SKM-1 (cell line): ENCODE measurements at regions not wholly inside any gene's neighbourhood (a gene's known extent, or its start where the extent isn't known, plus 50 kb on each side); places are given as distances from the start of the nearest gene placed in this dataset.
"Not testable (repeated sequence)": the region's sequence is repeated elsewhere in the genome, so short reads cannot be mapped to it uniquely, and the experiment has no call there.

Experiments used
- DNase-seq: peaks from one replicate; lab custom pipeline; 2025; ENCODE audit not compliant: unreplicated experiment; lab: John Stamatoyannopoulos, UW

DNA sequence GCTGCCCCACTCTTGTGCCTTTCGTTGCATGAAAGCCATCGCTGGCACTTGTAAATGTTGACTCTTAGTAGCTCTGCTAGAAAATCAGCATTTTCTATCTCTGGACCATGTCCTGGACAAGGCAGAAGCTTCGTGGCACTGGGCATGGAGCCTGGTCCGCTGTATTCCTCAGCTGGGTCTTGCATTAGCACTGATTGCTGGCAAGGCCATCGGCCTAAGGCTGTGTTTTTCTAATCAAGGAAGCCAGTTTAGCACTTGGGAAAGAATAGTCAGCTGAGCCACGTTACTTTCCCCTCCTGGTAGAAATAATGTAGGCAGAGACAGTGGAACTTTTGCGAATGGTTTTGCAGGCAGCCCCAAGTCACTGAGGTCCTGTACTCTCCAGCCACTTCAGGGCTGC lies 180.2 kb upstream of the EOLA2 start:
- DNase-seq: no peak

DNA sequence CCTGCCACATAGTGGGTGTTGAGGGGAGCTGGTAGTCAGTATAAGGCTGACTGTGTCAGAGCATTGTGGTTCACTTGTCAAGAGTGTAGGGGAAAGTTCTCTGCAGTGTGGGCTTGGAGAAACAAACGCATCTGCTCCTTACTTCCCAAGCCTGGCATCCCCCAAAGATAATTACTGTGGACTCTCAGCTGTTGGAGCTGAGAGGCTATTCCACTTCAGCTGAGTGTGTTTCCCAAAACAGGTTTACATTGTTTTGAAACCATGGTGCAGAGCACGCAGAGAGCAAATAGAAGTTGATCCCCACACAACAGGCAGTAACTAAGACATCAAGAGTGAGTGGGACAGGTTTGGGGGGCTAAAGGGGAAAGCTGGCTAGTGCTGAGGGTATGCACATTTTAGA lies 181.0 kb upstream of the EOLA2 start:
- no peak for DNase-seq

DNA sequence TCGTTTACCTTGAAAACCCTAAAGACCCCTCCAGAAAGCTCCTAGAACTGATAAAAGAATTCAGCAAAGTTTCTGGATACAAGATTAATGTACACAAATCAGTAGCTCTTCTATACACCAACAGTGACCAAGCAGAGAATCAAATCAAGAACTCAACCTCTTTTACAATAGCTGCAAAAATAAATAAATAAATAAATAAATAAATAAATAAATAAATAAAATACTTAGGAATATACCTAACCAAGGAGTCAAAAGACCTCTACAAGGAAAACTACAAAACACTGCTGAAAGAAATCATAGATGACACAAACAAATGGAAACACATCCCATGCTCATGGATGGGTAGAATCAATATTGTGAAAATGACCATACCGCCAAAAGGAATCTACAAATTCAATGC lies 186.8 kb upstream of the EOLA2 start:
- DNase-seq: not testable (repeated sequence)

DNA sequence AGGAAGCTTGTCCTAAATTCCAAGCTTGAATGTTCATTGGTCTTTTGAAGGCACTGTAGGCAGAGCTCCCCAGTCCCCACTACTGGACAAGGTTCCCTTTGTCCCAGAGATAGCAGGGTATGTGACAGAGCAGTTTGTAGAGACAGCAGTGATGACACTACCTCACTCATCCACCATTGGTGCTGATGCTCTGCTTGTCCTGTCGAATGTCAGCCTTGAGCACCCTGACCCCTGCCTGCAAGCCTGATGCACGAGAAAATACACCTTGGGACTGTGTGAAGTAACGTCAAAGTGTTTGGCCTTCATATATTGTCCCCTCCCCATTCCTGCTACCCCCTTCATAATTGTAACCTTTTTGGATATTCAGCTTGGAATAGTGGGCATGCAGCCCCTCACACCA lies 188.9 kb upstream of the EOLA2 start:
- DNase-seq: no peak

DNA sequence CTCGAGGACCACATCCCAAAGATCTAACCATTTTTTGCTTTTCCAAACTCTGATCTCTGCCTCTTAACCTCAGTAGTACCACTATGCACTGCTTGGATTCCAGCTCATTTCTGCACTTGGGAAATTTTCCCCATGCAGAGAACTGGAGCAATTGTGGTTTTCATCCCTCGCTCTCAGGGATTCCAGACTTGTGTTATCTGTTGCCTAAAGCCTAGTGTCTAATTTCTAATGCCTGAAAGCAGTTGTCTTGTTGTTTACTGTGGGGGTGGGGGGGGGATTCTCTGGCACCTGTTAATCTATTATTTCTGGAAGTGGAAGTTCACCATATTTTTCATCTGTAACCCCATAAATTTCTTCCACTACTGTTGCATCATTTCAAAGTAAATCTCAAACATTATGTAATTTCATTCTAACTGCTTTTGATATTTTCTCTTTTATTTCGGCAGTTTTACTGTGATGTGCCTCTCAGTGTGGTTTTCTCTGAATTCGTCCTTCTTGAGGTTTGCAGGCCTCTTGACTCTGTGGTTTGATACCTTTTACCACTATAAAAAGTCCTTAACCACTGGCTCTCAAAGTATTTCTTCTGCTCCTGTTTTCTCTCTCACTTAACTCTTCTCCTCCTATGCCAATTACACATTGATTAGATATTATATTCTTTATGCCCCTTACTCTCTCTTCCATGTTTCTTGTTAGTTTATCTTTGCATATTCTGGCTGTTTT lies 205.6 kb upstream of the EOLA2 start:
- no peak for DNase-seq

DNA sequence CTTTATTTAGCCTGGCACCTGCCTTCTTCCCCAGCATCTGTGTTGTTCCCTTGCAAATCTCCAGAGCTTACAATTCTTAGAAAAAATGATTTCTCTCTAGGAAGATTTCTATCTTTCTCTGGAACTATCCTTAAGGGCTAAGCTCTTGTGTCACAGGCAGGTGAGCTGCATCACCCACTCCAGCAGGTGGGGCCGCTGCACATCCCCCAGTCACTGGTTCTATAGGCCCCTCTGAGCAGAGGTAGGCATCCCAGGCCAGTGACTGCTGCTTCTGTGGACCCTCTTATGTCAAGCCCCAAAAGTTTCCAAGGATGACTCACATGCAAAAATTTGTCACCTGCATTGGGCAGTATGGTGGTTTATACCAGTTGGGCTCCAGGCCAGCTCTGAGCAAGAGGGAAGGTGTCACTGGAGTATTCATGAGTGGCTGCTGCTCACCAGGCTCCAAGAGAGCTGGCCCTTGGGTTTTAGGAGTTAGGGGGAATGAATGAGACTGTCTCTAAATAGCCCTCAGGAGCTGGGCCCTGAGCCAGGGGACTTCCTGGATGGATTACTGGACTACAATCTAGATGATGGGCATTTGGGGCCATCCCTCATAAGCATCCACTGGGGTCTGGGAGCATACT lies 208.1 kb upstream of the EOLA2 start:
- no peak for DNase-seq

DNA sequence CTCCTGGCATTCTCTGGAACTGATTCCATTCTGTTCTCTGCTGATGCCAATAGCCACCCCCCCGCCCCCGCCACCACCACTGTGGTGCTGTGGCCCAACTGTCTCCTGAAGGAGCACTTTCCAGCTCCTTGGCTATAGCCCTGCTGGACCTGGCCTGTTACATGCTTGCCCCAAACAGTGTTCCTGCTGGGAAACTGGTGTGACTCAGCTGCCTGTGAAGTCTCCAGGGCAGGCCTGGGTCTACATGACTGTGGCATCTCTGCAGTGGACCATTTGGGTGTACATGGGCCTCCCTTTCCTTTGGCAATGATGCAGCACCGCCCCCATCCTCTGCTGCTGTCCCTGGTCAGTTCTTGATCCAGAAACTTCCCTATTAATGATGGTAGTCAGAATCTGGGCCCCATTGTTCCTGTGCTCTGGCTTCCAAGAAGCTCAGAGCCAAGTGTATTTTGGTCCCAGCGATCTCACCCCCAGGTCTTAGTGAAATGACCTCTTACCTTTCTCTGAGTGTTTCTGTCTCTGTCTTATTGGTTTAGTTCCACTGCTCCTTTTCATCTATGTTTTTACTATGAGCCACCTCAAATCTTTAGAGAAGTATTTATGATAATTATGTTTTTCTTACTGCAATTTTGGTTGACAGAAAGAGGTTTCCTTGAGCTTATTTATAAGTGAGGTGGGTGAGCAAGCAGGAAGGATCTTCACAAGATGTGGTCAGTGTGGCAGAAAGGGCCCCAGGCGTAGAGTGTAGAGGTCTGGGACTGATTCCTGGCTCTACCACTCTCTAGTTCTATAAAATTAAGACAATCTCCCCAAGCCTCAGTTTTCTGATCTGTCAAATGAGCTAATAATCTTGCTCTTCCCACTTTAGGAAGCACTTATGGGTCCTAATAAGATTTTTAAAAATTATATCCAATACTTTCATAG lies 210.7 kb upstream of the EOLA2 start:
- DNase-seq: no peak

DNA sequence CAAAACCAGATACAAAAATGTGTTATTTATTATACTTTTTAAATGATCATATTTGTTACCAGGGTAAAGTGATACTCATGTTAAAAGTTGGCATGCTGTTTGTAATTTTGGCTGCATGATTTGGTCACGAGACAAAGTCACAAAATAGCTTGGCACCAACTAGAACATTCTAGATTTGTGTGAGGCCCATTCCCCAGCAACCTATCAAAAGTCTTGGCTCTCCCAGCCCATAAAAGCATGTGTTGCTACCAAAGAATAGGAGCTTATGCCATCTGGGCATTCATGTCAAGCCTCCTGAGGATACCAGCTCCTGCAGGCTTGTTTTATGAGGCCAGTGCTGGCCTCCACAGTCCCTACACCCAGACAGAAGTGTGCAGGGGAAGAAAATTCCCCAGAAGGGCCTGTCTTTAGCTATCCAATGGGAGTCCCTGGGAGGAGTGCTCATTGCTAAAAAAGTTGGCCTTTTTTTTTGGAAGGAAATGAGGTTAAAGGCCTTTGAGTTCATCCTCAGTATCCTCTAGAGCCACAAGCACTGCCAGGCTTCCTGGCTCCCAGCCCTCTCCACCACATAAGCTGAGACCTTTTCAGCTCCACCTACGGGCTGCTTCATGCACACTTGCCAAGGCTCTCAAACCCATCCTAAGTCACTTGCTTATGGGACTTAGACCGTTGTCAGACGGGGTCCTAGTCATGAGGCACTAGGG lies 211.9 kb upstream of the EOLA2 start:
- DNase-seq: no peak

DNA sequence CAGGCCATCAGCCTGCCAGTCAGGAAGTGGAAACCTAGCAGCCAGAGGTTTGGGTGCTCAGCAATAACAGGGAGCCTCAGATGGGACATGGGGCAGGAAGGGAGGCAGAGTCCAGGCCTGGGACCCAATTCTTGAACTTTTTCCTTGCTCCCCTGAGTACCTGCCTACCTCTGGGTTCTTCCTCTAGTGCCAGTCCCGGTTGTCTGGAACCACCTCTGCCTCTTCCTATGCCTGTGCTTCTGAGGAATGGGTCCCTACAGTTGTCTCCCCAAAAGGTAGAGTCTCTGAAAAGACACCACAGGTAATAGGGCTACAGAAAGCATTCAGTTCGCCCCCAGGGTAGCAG lies 212.4 kb upstream of the MAMLD1 start:
- DNase-seq: no peak

DNA sequence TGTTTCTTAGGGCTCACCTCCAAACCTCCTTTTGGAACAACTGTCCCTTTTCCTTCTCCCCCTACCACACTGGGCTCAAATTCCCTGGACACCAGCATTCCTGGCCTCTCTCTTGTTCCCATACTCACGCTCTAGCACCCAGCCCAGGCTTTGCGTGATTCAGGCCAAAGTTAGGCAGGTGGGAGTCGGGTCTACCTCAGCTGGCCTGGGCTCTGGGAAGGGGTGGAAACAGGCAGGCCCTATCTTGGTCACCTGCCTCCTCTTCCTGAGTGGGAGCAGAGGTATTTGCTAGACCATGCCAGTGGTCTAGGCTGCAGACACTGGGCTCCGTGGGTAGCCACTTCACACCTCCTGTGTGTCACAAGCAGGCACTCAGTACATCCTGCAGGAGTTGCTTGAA lies 211.1 kb upstream of the MAMLD1 start:
- DNase-seq: no peak

DNA sequence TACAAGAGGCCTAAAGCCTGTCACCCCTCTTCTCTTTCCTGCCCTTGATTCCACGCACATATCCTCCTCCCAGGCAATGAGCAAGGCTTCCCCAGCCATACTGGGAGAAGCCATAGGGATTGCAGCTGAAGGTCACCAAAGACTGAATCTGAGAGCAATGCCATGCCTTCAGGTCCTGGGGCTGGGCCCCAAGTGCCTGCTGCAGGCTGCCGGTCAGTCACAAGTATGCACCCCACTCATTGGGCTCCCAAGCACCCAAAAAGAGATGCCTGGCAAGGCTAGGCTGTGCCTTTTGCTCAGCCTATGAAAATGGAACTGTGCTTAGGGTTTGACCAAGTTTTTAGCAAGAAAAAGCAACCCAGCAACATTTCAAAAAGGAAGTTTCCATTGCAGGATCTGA lies 210.6 kb upstream of the MAMLD1 start:
- no peak for DNase-seq

DNA sequence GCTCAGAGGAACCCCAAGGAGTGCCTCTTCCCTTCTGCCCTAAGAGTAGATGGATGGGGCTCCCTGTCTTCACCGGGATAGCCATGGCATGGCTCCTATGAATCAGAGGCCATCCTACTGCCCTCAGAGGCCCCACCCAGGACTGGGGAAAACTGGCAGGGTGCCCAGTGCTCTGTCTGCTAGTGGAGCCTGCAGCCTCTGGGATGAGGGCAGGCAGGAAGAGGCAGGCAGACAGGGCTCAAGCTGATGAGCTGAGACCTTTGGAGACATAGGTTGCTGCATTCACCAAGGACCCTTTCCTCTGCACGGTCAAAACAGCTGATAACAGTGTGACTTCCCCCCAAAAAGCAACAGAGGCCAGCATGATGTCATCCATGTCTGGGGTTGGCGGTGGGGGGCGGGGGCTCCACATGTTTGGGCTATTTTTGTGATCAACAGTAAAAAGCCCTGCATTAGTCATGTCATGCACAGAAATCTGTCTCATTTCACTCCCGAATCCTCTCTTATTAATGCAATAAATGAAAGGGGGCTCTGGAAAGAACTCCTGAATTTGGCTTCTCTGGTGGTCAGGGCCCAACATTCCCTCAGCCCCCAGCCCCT lies 207.6 kb upstream of the MAMLD1 start:
- no peak for DNase-seq

DNA sequence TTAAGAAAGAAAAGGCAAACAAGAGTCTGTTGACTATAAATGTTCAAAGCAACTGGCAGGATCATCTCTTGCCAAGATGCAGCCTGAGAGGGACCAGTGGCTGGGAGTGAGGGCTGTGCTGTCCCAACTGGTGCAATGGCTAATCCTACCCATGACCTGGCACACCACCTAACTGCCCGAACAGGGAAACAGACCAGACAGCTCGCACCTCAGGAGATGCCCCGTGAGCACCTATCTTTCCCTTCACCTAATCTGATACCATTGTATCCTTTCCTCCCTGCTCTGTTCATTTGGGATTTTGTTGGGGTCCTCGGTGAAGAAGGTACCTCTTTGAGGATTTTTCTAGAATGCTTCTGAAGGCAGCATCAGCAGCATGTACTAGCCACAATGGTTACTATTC lies 206.5 kb upstream of the MAMLD1 start:
- DNase-seq: no peak

DNA sequence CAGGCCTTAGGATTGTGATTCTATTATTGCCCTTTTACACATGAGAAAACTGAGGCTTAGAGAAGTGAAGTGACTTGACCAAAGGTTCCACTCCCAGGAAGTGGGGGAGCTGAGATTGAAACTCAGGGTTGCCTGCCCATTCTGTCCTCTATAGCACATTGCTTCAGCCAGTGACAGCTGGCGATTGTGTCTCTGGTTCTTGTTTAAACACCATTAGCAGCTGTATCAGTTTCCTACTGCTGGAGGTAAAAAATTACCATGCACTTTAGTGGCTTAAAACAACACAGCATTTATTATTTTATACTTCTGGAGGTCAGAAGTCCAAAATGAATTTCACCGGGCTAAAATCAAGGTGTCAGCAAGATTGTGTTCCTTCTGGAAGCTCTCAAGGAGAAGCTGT lies 205.8 kb upstream of the MAMLD1 start:
- no peak for DNase-seq

DNA sequence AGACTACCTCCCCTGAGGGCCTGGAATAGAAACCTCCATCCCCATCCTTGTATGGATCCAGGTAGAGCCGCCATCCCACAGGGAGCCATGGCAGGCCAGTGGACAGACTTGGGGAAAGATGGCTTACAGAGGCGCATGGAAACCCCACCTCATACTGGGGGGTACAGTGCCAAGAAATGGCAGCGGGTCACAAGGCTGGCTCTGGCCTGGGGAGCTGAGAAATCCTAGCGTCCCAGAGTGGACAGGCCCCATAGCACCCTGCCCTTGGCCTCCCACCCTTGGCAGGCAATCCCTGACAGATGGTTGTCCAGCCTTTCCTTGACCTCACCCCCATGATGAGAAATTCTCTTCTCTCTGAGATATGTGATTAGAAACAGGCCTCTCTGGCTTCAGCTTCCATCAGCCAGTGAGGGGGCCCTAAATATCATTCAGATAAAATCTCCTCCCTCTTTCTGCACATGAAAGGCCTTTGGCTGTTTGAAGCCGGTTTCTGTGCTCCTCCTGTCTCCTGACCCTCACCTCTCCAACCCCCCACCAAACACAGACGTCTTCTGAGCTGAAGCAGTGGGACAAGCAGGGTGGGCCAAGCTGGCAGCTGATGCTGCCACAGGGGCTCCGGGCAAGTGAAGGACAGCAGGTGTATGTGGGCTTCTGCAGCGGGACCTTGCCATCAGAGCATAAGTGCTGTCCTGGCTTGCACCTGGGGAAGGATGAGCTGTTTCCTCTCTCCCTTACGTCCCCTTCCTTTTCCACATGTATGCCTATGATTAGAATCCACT lies 204.4 kb upstream of the MAMLD1 start:
- no peak for DNase-seq

DNA sequence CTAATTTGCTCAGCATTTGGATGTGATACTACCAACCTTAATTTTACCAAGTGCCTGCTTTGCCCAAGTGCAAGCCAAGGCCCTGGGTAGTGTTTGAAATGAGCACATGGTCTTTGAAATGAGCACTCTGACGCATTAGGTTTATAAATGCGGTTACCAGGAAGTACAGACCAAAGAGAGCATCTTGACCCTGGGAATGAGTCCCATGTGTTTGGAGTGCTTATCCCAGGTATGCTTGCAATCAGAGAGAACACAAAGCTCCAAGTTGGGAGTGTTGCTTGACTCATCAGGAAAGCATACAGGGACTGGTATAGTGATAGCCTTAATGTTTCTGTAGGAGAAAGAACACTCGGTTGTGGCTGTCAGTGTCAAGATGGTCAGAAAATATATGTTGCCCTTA lies 203.6 kb upstream of the MAMLD1 start:
- DNase-seq: no peak

DNA sequence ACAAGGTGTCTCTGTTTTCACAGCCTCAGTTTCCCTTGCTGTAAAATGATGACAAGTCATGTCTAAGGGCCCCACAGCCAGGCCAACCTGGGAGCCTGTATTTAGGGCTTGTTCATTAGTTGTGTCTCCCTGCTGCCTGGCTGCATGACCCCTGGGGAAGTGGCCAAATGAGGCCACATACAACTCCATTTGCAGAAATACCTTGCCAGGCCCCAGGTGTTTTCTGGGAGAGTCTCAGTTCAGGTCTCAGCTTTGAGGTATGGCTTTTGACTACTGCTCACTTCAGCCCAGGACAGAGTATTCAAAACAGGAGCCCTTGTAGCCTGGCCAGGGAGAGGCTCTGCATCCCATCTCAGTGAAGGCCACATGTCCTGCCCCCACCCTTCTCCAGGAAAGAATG lies 202.5 kb upstream of the MAMLD1 start:
- DNase-seq: no peak

DNA sequence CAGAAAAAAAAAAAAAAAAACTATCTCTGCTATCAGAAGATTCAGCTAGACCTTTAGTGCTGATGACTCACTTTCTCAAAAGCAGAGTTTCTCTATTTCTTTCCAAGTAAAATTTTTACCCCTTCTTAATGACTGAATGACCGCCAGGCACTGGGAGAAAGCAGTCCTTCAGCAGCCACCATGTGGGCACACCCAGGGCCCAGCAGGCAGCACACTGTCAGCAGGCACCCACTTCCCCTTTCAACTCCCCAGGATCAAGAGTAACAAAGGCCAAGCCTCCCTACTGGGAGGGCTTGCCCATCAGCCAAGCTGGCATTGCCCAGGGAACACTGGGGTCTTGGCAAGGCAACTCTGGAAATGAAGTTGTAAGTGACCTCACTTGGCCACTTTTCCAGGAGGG lies 201.9 kb upstream of the MAMLD1 start:
- no peak for DNase-seq

DNA sequence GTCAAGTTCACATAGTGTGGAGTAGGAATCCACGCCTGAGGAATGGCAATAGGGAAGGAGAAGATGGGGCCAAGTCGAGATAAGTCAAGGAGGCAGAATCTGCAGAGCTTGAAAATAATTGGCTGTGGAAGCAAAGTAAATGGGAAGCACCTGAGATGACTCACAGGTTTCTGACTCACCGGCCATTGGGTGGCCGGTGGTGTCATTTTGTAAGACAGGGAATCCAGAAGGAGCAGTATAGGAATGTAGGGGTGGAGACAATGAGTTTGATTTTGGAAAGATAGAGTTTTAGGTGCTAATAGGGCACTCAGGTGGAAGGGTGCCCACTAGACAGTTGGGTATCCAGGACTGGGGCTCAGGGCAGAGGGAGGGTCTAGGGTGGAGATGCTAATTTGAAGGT lies 201.0 kb upstream of the MAMLD1 start:
- DNase-seq: no peak

DNA sequence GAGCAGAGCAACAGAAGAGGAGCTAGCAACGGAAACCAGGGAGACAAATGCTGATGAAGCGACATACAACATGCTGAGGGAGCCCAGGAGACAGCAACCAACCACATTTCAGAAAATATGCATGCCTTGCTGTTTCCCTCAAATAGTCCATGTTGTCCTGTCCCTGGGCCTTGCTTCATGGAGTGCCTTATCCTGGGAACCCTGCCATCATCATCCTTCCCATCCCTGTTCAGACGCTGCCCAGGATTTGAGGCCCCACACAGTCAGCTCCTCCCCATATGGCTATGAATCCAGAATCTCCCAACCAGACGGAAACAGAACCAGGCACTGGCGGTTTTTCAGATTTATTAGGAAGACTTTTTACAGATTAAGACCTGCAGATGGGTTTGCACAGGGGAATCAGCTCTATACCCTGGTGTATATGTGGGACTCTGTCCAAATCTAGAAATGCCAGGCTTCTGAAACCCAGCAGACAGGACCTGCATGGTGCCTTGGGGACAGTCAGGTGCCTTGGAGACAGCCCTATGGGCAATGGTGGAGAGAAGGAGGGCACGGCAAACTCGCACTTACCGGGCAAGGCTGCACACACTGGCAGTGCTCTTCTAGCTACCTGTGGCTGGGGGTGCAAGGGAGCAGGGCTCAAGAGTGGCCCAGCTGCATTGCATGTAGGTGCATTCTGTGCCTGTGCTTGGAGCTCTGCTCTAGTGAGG lies 199.7 kb upstream of the MAMLD1 start:
- DNase-seq: no peak
